ENCODE measurements at regions not wholly inside any gene's neighbourhood (a gene's known extent, or its start where the extent isn't known, plus 50 kb on each side); places are given as distances from the start of the nearest gene placed in this dataset.

DNA sequence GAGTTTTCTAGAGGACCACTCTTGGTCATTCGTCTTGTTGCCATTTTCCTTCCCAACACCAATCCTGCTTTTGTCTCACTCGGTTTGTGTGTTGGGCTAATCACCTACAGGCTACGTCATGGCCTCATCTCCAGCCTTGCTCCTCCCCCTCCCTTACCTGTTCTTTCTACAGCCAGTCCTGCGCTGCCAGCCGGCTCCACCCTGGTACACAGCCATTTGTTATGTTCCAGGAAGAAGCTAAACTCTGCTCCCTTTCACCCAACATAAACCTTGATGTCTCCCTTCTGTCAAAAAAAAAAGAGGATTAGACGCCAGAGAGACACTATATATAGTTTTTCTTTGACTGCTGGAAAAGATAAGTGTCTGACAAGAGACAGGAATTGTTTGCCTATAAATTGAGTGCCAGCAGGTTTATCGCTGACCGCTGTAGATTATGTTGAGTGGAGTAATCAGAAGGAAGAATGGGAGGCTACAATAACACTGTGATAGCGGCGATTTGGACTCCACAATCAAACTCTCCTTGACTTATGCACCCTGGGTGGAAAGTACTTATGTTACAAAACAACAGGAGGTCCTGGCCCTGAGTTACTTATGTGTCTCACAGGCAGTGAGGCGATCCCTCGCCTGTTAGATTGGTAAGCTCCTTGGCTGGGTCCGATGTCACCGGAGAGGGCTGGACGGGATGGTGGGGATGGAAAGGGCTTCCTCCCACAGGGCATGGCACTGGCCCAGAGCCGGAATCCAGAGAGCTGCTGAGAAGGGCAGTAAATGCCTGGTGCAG lies 171.3 kb upstream of the BMPER start:
- no peak for ATAC-seq (ENCODE audit: insufficient read depth, low read depth)
- no peak overlapping the region for H3K4me2 ChIP-seq (ENCODE audit: insufficient read depth, low read length)
- DNase-seq = no peak
- H2AFZ ChIP-seq (ENCODE audit: low read depth, low read length) = no peak overlapping the region
- H3K9ac ChIP-seq (ENCODE audit: low read depth, low read length) = no peak overlapping the region
- H3K4me1 ChIP-seq (ENCODE audit: insufficient read depth, low read length) = no peaks in the 10 kb centered on the region
- no peak overlapping the region for H3K27ac ChIP-seq (ENCODE audit: low read length)
- no peaks in the 10 kb centered on the region for H3K9me3 ChIP-seq (ENCODE audit: insufficient read depth, low read length, severe bottlenecking)
- H3K79me2 ChIP-seq (ENCODE audit: insufficient read depth, low read length) = no peaks in the 10 kb centered on the region
- no peaks in the 10 kb centered on the region for H4K20me1 ChIP-seq (ENCODE audit: insufficient read depth, low read length)
- no peaks in the 10 kb centered on the region for H3K27me3 ChIP-seq (ENCODE audit: insufficient read depth, low read length, poor library complexity)
- no peaks in the 10 kb centered on the region for H3K36me3 ChIP-seq (ENCODE audit: insufficient read depth, low read length)
- TF ChIP-seq EZH2 (IDR thresholded peaks at IDR 0.05; ENCODE audit: borderline replicate concordance, low read depth, low read length, severe bottlenecking) = no peak
- TF ChIP-seq CTCF (IDR thresholded peaks at IDR 0.05; ENCODE audit: borderline replicate concordance, extremely low read depth, low read length, poor library complexity, severe bottlenecking) = no peak
- H3K4me3 ChIP-seq (ENCODE audit: low read depth in 1 of 2, low read length in 2 of 2) = no peak overlapping the region

GRCh38 chr7:33735403-33735802 lies 169.9 kb upstream of the BMPER start:
- no peaks in the 10 kb centered on the region for H3K36me3 ChIP-seq (ENCODE audit: insufficient read depth, low read length)
- no peak overlapping the region for H2AFZ ChIP-seq (ENCODE audit: low read depth, low read length)
- no peak overlapping the region for H3K27ac ChIP-seq (ENCODE audit: low read length)
- H3K4me2 ChIP-seq (ENCODE audit: insufficient read depth, low read length) = no peak overlapping the region
- H3K4me3 ChIP-seq (ENCODE audit: low read depth in 1 of 2, low read length in 2 of 2) = no peak overlapping the region
- no peaks in the 10 kb centered on the region for H3K79me2 ChIP-seq (ENCODE audit: insufficient read depth, low read length)
- TF ChIP-seq CTCF (IDR thresholded peaks at IDR 0.05; ENCODE audit: borderline replicate concordance, extremely low read depth, low read length, poor library complexity, severe bottlenecking) (no peak), EZH2 (IDR thresholded peaks at IDR 0.05; ENCODE audit: borderline replicate concordance, low read depth, low read length, severe bottlenecking) (no peak)
- ATAC-seq (ENCODE audit: insufficient read depth, low read depth) = no peak
- DNase-seq = no peak
- H3K27me3 ChIP-seq (ENCODE audit: insufficient read depth, low read length, poor library complexity) = no peaks in the 10 kb centered on the region
- no peak overlapping the region for H3K9ac ChIP-seq (ENCODE audit: low read depth, low read length)
- no peaks in the 10 kb centered on the region for H3K9me3 ChIP-seq (ENCODE audit: insufficient read depth, low read length, severe bottlenecking)
- no peaks in the 10 kb centered on the region for H3K4me1 ChIP-seq (ENCODE audit: insufficient read depth, low read length)
- H4K20me1 ChIP-seq (ENCODE audit: insufficient read depth, low read length) = no peaks in the 10 kb centered on the region

DNA sequence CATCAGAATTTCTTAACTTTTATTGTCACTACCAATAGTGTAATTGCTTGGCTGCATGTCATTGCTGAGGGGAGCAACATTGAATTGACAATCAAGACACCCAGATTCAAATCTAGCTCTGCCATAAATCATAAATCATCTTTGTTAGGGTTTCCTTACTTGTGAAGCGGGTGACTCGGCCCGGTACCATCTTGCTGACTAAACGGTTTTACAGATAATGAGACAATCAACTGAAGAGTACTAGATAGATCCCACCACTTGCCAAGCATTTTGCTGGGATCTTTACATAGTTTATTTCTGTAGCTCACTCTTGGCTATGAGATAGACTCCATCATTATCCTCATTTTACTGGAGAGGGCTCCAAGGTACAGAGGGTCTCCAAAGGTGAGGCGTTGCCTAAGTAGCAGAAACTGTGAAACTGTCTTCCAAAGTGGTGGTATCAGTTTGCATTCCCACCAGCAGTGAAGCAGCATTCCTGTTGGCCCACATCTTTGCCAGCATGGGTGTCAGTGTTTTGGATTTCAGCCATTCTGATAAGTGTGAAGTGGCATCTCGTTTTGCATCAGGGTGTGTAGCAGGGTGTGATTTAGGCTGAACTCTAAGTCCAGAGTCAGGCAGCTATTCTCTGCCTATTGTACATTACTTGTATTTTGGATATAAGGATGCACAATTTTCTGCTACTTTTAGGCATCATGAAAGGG lies 168.7 kb upstream of the BMPER start:
- H3K4me2 ChIP-seq (ENCODE audit: insufficient read depth, low read length) = no peak overlapping the region
- no peak overlapping the region for H3K27ac ChIP-seq (ENCODE audit: low read length)
- DNase-seq (no peak), ATAC-seq (ENCODE audit: insufficient read depth, low read depth) (no peak)
- H3K4me3 ChIP-seq (ENCODE audit: low read depth in 1 of 2, low read length in 2 of 2) = no peak overlapping the region
- H2AFZ ChIP-seq (ENCODE audit: low read depth, low read length) = no peak overlapping the region
- TF ChIP-seq CTCF (IDR thresholded peaks at IDR 0.05; ENCODE audit: borderline replicate concordance, extremely low read depth, low read length, poor library complexity, severe bottlenecking) (no peak), EZH2 (IDR thresholded peaks at IDR 0.05; ENCODE audit: borderline replicate concordance, low read depth, low read length, severe bottlenecking) (no peak)
- H3K9me3 ChIP-seq (ENCODE audit: insufficient read depth, low read length, severe bottlenecking) = no peaks in the 10 kb centered on the region
- no peaks in the 10 kb centered on the region for H3K4me1 ChIP-seq (ENCODE audit: insufficient read depth, low read length)
- no peaks in the 10 kb centered on the region for H3K79me2 ChIP-seq (ENCODE audit: insufficient read depth, low read length)
- H3K27me3 ChIP-seq (ENCODE audit: insufficient read depth, low read length, poor library complexity) = no peaks in the 10 kb centered on the region
- no peaks in the 10 kb centered on the region for H4K20me1 ChIP-seq (ENCODE audit: insufficient read depth, low read length)
- H3K36me3 ChIP-seq (ENCODE audit: insufficient read depth, low read length) = no peaks in the 10 kb centered on the region
- no peak overlapping the region for H3K9ac ChIP-seq (ENCODE audit: low read depth, low read length)
